ENCODE measurements at regions not wholly inside any gene's neighbourhood (a gene's known extent, or its start where the extent isn't known, plus 50 kb on each side); places are given as distances from the start of the nearest gene placed in this dataset.

- TF ChIP-seq CHD7 (IDR thresholded peaks at IDR 0.05; ENCODE audit: insufficient replicate concordance, low read length) = no peak
- TF ChIP-seq TCF12 (IDR thresholded peaks at IDR 0.05; ENCODE audit: low read depth, low read length) = no peak
- no peak for TF ChIP-seq YY1 (IDR thresholded peaks at IDR 0.05; ENCODE audit: low read depth, low read length)
- no peak for TF ChIP-seq FOSL1 (IDR thresholded peaks at IDR 0.05; ENCODE audit: insufficient read depth, low read depth, low read length)
- no peak for TF ChIP-seq KDM5A (IDR thresholded peaks at IDR 0.05; ENCODE audit: low read length)
- no peak for TF ChIP-seq TBP (IDR thresholded peaks at IDR 0.05; ENCODE audit: low read depth, low read length)
- TF ChIP-seq GABPA (IDR thresholded peaks at IDR 0.05; ENCODE audit: borderline replicate concordance, insufficient read depth, low read length) = no peak
- TF ChIP-seq JUN (IDR thresholded peaks at IDR 0.05; ENCODE audit: low read depth, low read length) = no peak
- TF ChIP-seq TEAD4 (IDR thresholded peaks at IDR 0.05; ENCODE audit: low read depth, low read length) = no peak
- no peak for TF ChIP-seq ZNF274 (IDR thresholded peaks at IDR 0.05; ENCODE audit: borderline replicate concordance, extremely low read depth, low read length)
- TF ChIP-seq GTF2F1 (IDR thresholded peaks at IDR 0.05; ENCODE audit: borderline replicate concordance, low read depth, low read length) = no peak
- no peak for TF ChIP-seq HDAC2 (IDR thresholded peaks at IDR 0.05; ENCODE audit: borderline replicate concordance in 1 of 2, low read depth in 2 of 2, low read length in 2 of 2)
These were observed 149.5 kb upstream of the MYL2 start (continued) for GRCh38 chr12:111069886-111070285.
